H1 (cell line): ENCODE measurements at regions not wholly inside any gene's neighbourhood (a gene's known extent, or its start where the extent isn't known, plus 50 kb on each side); places are given as distances from the start of the nearest gene placed in this dataset.

Source experiments
- CTCF ChIA-PET: fragments of 300-600 bp; sonication (Branson Sonifier 250); formaldehyde crosslinking; loops from one replicate; lab custom pipeline; 2021; ENCODE audit not compliant: partially characterized antibody; lab: Charles Lee
- POLR2A ChIA-PET: fragments of 300-600 bp; sonication (Branson Sonifier 250); formaldehyde crosslinking; loops from one replicate; lab custom pipeline; 2021; ENCODE audit warnings: inconsistent platforms; ENCODE audit not compliant: partially characterized antibody; lab: Charles Lee
- DNase-seq, 2 experiments: peaks; one replicate each; pipeline versions ENCODE4 v3.0.0 to v3.0.0-alpha.2; 2010 to 2022; ENCODE audit warnings: low spot score in 2 of 2, low read depth in 1 of 2, mixed read lengths in 1 of 2
- FAIRE-seq: peaks from 2 replicates; lab custom pipeline; 2011; peaks lifted over from hg19 to GRCh38; lab: Jason Lieb, UNC
- H2AFZ ChIP-seq: 2 replicates; pipeline ENCODE4 v1.8.1; 2012; ENCODE audit warnings: low read length, inconsistent platforms
- H2AK5ac ChIP-seq: 2 replicates; pipeline ENCODE4 v1.6.1; 2013; ENCODE audit warnings: low read depth, low read length
- H2BK120ac ChIP-seq: replicated peaks from 2 replicates; pipeline ENCODE3; 2013; ENCODE audit warnings: low read depth, low read length, inconsistent platforms
- H2BK12ac ChIP-seq: 2 replicates; pipeline ENCODE4 v1.6.1; 2013; ENCODE audit warnings: low read depth, low read length
- H2BK15ac ChIP-seq: 2 replicates; pipeline ENCODE4 v1.6.1; 2013; ENCODE audit warnings: low read length
- H2BK20ac ChIP-seq: 2 replicates; pipeline ENCODE4 v1.6.1; 2013; ENCODE audit warnings: low read length
- H2BK5ac ChIP-seq: 2 replicates; pipeline ENCODE4 v1.6.1; 2013; ENCODE audit warnings: low read depth, low read length
- H3K14ac ChIP-seq: 2 replicates; pipeline ENCODE4 v1.6.1; 2013; ENCODE audit warnings: inconsistent platforms; ENCODE audit not compliant: insufficient read length
- H3K18ac ChIP-seq: 2 replicates; pipeline ENCODE4 v1.6.1; 2013; ENCODE audit warnings: low read length; ENCODE audit errors: extremely low read depth
- H3K23ac ChIP-seq: 2 replicates; pipeline ENCODE4 v1.6.1; 2013; ENCODE audit warnings: inconsistent platforms; ENCODE audit not compliant: insufficient read length
- H3K23me2 ChIP-seq: 2 replicates; pipeline ENCODE4 v1.6.1; 2013; ENCODE audit warnings: low read depth, low read length
- H3K27ac ChIP-seq: 2 replicates; pipeline ENCODE4 v1.6.1; 2011; ENCODE audit warnings: low read depth, low read length, inconsistent platforms
- H3K27me3 ChIP-seq, 4 experiments: replicated peaks in 1 of 4; 1 replicate in 1 of 4; 2 replicates in 3 of 4; pipeline versions ENCODE4 v1.6.1 to v1.8.1; 2011 to 2013; ENCODE audit warnings: low read length in 3 of 4, mild to moderate bottlenecking in 3 of 4, inconsistent platforms in 2 of 4, mixed read lengths in 2 of 4, moderate library complexity in 1 of 4; ENCODE audit not compliant: control insufficient read depth in 3 of 4, insufficient read depth in 3 of 4; ENCODE audit errors: extremely low read depth in 1 of 4
- H3K36me3 ChIP-seq, 4 experiments: 2 replicates each; pipeline versions ENCODE4 v1.6.1 to v1.8.1; 2011 to 2013; ENCODE audit warnings: mild to moderate bottlenecking in 4 of 4, low read length in 3 of 4, moderate library complexity in 2 of 4, control low read depth in 1 of 4, inconsistent platforms in 1 of 4; ENCODE audit not compliant: insufficient read depth in 4 of 4, control insufficient read depth in 2 of 4
- H3K4ac ChIP-seq: replicated peaks from 2 replicates; pipeline ENCODE3; 2013; ENCODE audit warnings: low read length, low read depth, mixed read lengths, inconsistent platforms; ENCODE audit not compliant: insufficient read length
- H3K4me1 ChIP-seq, 4 experiments: replicated peaks in 1 of 4; 1 replicate in 1 of 4; 2 replicates in 3 of 4; pipeline versions ENCODE4 v1.6.1 to v1.8.1; 2011 to 2013; ENCODE audit warnings: low read length in 3 of 4, inconsistent platforms in 2 of 4, mixed read lengths in 1 of 4; ENCODE audit not compliant: insufficient read depth in 4 of 4, control insufficient read depth in 3 of 4
- H3K4me2 ChIP-seq, 2 experiments: 2 replicates each; pipeline versions ENCODE4 v1.6.1 to v1.8.1; 2011 to 2013; ENCODE audit warnings: low read depth in 2 of 2, low read length in 2 of 2, control low read depth in 1 of 2, inconsistent platforms in 1 of 2, mild to moderate bottlenecking in 1 of 2; ENCODE audit not compliant: insufficient read depth in 1 of 2
- H3K4me3 ChIP-seq, 4 experiments: fragments of 200-600, 300-600 bp in 1 of 4; sonication (generic), shearing (Covaris generic), sonication (Bioruptor Twin) in 1 of 4; 2 replicates each; pipeline versions ENCODE4 v1.5.1 to v1.8.1; 2011 to 2016; ENCODE audit warnings: low read length in 4 of 4, low read depth in 3 of 4, control low read depth in 2 of 4, inconsistent platforms in 2 of 4, mild to moderate bottlenecking in 2 of 4, mixed read lengths in 1 of 4, moderate library complexity in 1 of 4; ENCODE audit not compliant: insufficient read depth in 2 of 4; ENCODE audit errors: extremely low read depth in 1 of 4
- H3K56ac ChIP-seq: replicated peaks from 2 replicates; pipeline ENCODE3; 2013; ENCODE audit warnings: low read depth, mild to moderate bottlenecking, mixed read lengths, low read length, inconsistent platforms; ENCODE audit not compliant: insufficient read length
- H3K79me1 ChIP-seq: 2 replicates; pipeline ENCODE4 v1.6.1; 2013; ENCODE audit warnings: low read depth, low read length, control low read depth
- H3K79me2 ChIP-seq, 2 experiments: 2 replicates each; pipeline versions ENCODE4 v1.6.1 to v1.8.1; 2012 to 2013; ENCODE audit warnings: low read length in 2 of 2, mild to moderate bottlenecking in 2 of 2, inconsistent platforms in 1 of 2; ENCODE audit not compliant: insufficient read depth in 2 of 2, control insufficient read depth in 1 of 2
- H3K9ac ChIP-seq, 4 experiments: replicated peaks in 1 of 4; 1 replicate in 1 of 4; 2 replicates in 3 of 4; pipeline versions ENCODE4 v1.6.1 to v1.8.1; 2011 to 2013; ENCODE audit warnings: low read depth in 3 of 4, low read length in 3 of 4, control low read depth in 2 of 4, mild to moderate bottlenecking in 2 of 4, moderate library complexity in 2 of 4, inconsistent platforms in 1 of 4; ENCODE audit errors: extremely low read depth in 1 of 4
- H3K9me3 ChIP-seq, 2 experiments: 2 replicates each; pipeline versions ENCODE4 v1.6.1 to v1.8.1; 2012 to 2013; ENCODE audit warnings: mild to moderate bottlenecking in 2 of 2, moderate library complexity in 2 of 2, control low read depth in 1 of 2, inconsistent platforms in 1 of 2, low read depth in 1 of 2, low read length in 1 of 2, mixed read lengths in 1 of 2; ENCODE audit not compliant: insufficient read depth in 2 of 2
- H4K20me1 ChIP-seq, 2 experiments: replicated peaks in 1 of 2; 2 replicates each; pipeline versions ENCODE3 to v1.8.1; 2011 to 2013; ENCODE audit warnings: inconsistent platforms in 2 of 2, low read length in 2 of 2, mild to moderate bottlenecking in 1 of 2; ENCODE audit not compliant: insufficient read depth in 2 of 2, control insufficient read depth in 1 of 2
- H4K5ac ChIP-seq: 2 replicates; pipeline ENCODE4 v1.6.1; 2013; ENCODE audit warnings: low read length, low read depth, mixed read lengths, inconsistent platforms; ENCODE audit not compliant: insufficient read length
- H4K8ac ChIP-seq: 2 replicates; pipeline ENCODE4 v1.8.0; 2013; ENCODE audit warnings: mild to moderate bottlenecking, moderate library complexity, low read length, inconsistent platforms; ENCODE audit not compliant: insufficient read depth; ENCODE audit errors: extremely low read depth
- H4K91ac ChIP-seq: replicated peaks from 2 replicates; pipeline ENCODE3; 2013; ENCODE audit warnings: low read length, mixed read lengths, inconsistent platforms; ENCODE audit not compliant: insufficient read length
- CBX5 ChIP-seq: fragments of 300-800, 300-1000 bp; sonication (generic); IDR thresholded peaks from 2 replicates; pipeline ENCODE4 v1.7.1; 2016; ENCODE audit warnings: antibody characterized with exemption, low read length, low read depth
- CHD1 ChIP-seq: IDR thresholded peaks from 2 replicates; pipeline ENCODE4 v1.6.1; 2012; ENCODE audit warnings: low read depth, low read length, improper control_type of control experiment
- CHD2 ChIP-seq: IDR thresholded peaks from 2 replicates; pipeline ENCODE4 v1.6.1; 2012; ENCODE audit warnings: low read length, improper control_type of control experiment
- CREB1 ChIP-seq: IDR thresholded peaks from 2 replicates; pipeline ENCODE4 v1.6.1; 2012; ENCODE audit warnings: inconsistent platforms
- EP300 ChIP-seq, 2 experiments: IDR thresholded peaks; 1 replicate in 1 of 2; 2 replicates in 1 of 2; pipeline ENCODE4 v1.6.1; 2011 to 2012; ENCODE audit warnings: low read depth in 2 of 2, low read length in 2 of 2, mild to moderate bottlenecking in 2 of 2, borderline replicate concordance in 1 of 2, inconsistent platforms in 1 of 2, moderate library complexity in 1 of 2
- JUND ChIP-seq: IDR thresholded peaks from 2 replicates; pipeline ENCODE4 v1.6.1; 2011; ENCODE audit warnings: mild to moderate bottlenecking, improper control_type of control experiment, low read length
- KDM4A ChIP-seq: IDR thresholded peaks from one replicate; pipeline ENCODE4 v1.7.1; 2012; ENCODE audit warnings: low read depth, mild to moderate bottlenecking, moderate library complexity, low read length, inconsistent platforms; ENCODE audit not compliant: severe bottlenecking
- RFX5 ChIP-seq: IDR thresholded peaks from 2 replicates; pipeline ENCODE4 v1.6.1; 2011; ENCODE audit warnings: low read depth, low read length, improper control_type of control experiment, borderline replicate concordance
- RNF2 ChIP-seq: fragments of 200-900, 300-1000 bp; sonication (generic); IDR thresholded peaks from 2 replicates; pipeline ENCODE4 v1.7.1; 2016; ENCODE audit warnings: borderline replicate concordance, low read depth, mild to moderate bottlenecking, antibody characterized with exemption, low read length; ENCODE audit not compliant: poor library complexity, severe bottlenecking; ENCODE audit errors: missing control alignments
- SP2 ChIP-seq: IDR thresholded peaks from 2 replicates; pipeline ENCODE4 v1.6.1; 2012; ENCODE audit warnings: mild to moderate bottlenecking, low read length, inconsistent platforms
- SP4 ChIP-seq: IDR thresholded peaks from 2 replicates; pipeline ENCODE4 v1.6.1; 2012; ENCODE audit warnings: low read length, inconsistent platforms
- WGBS, 2 experiments: shearing (Covaris generic) in 1 of 2; methylation state at CpG; one replicate each; pipeline versions ENCODE4 v1.1.6 to v1.1.7; 2013 to 2015; ENCODE audit warnings: low lambda C conversion rate in 2 of 2, mixed read lengths in 2 of 2, inconsistent platforms in 1 of 2, low coverage in 1 of 2, missing lambda C conversion rate in 1 of 2; ENCODE audit not compliant: insufficient replicate concordance in 2 of 2, insufficient coverage in 1 of 2, insufficient read length in 1 of 2; ENCODE audit errors: extremely low coverage in 1 of 2, missing lambda C conversion rate in 1 of 2; 5-methylcytosine and 5-hydroxymethylcytosine counted together
- TF ChIP-seq, protein P1 (sequence below): IDR thresholded peaks from 2 replicates; pipeline ENCODE4 v1.6.1; 2011; ENCODE audit warnings: low read depth, mild to moderate bottlenecking, low read length; ENCODE audit not compliant: insufficient read depth

DNA sequence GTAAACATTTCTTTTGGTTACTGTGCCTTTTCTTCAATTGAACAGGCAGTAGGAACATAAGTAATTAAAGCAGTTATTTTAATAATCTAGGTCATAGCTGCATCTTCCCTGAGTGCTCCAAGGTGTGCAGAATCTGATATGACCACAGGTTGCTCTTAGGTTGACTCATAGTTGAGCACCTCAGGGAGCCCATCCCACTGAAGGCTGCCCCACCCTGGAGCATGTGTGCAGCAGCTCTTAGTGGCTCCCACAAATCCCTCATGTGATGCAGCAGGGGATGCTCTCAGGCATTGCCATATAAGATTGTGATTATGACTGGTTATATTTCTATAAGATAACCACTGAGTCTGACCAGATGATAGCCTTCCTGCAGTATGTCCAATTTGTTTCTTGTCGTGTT lies 72.3 kb downstream of the ZNF518B start:
- H4K20me1 ChIP-seq: no peaks in the 10 kb centered on the region
- H3K56ac ChIP-seq: no peak overlapping the region
- no peak for DNase-seq
- no peak overlapping the region for H3K27ac ChIP-seq
- H3K4ac ChIP-seq: no peak overlapping the region
- no peak overlapping the region for H4K91ac ChIP-seq
- no peak overlapping the region for H2BK120ac ChIP-seq
- H3K79me2 ChIP-seq: no peaks in the 10 kb centered on the region
- no peak overlapping the region for H2AK5ac ChIP-seq
- no peak overlapping the region for H3K4me3 ChIP-seq
- H2AFZ ChIP-seq: no peak overlapping the region
- H3K4me2 ChIP-seq: no peak overlapping the region
- 78% methylated on average over 1 of the region's 1 CpG; no CpG with 5 or more reads in 1 of the 2 experiments for whole genome bisulfite sequencing, 2 experiments
- no peak overlapping the region for H2BK12ac ChIP-seq
- ChIA-PET POLR2A (no interaction called here), CTCF (interaction anchor here (0.6 to 1.2 kb wide), 5 partner anchors 153 to 227 kb away, joined by 3 to 6 read pairs (median 4); no protein-coding TSS in a partner anchor)
- H2BK20ac ChIP-seq: no peak overlapping the region
- H3K27me3 ChIP-seq: no peaks in the 10 kb centered on the region; a peak in 1 of 7 replicates
- H3K36me3 ChIP-seq: no peaks in the 10 kb centered on the region
- H3K79me1 ChIP-seq: no peaks in the 10 kb centered on the region
- no peak overlapping the region for H3K14ac ChIP-seq
- no peak overlapping the region for H2BK5ac ChIP-seq
- H3K9me3 ChIP-seq: no peaks in the 10 kb centered on the region
- no peak overlapping the region for H3K9ac ChIP-seq
- H3K18ac ChIP-seq: no peak overlapping the region
- H3K4me1 ChIP-seq: peaks cover 0 to 5% (median 0%) of the 10 kb centered on the region in 4 experiments; a peak in 3 of 7 replicates
- H4K8ac ChIP-seq: no peak overlapping the region
- H3K23ac ChIP-seq: no peak overlapping the region
- no peak overlapping the region for H2BK15ac ChIP-seq
- FAIRE-seq: no peak
- no peak overlapping the region for H4K5ac ChIP-seq
- H3K23me2 ChIP-seq: no peaks in the 10 kb centered on the region
- TF ChIP-seq CREB1 (no peak), CBX5 (no peak), RNF2 (no peak), RFX5 (no peak), EP300 (IDR thresholded peaks at IDR 0.05; ENCODE audit: borderline replicate concordance in 1 of 2, low read depth in 2 of 2, low read length in 2 of 2) (no peak), CHD2 (no peak), SP4 (no peak), SP2 (no peak), JUND (no peak), CHD1 (no peak), KDM4A (no peak)
- TF ChIP-seq, protein P1, sequence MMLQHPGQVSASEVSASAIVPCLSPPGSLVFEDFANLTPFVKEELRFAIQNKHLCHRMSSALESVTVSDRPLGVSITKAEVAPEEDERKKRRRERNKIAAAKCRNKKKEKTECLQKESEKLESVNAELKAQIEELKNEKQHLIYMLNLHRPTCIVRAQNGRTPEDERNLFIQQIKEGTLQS: no peak
